OCI-LY1 (cell line): ENCODE measurements at regions not wholly inside any gene's neighbourhood (a gene's known extent, or its start where the extent isn't known, plus 50 kb on each side); places are given as distances from the start of the nearest gene placed in this dataset.
"Not testable (repeated sequence)": the region's sequence is repeated elsewhere in the genome, so short reads cannot be mapped to it uniquely, and the experiment has no call there.

Experiments used
- CTCF ChIP-seq: fragments of 200-600 bp; sonication (generic), shearing (Covaris generic); IDR thresholded peaks from 2 replicates; pipeline ENCODE4 v1.5.1; 2017; ENCODE audit warnings: mild to moderate bottlenecking, antibody characterized with exemption, low read length, moderate library complexity, mixed read lengths
- EZH2 ChIP-seq: fragments of 200-600 bp; sonication (generic), shearing (Covaris generic); IDR thresholded peaks from 2 replicates; pipeline ENCODE4 v1.8.0; 2017; ENCODE audit warnings: borderline replicate concordance, mixed run types, mild to moderate bottlenecking, antibody characterized with exemption, low read length, moderate library complexity, mixed read lengths

GRCh38 chr6:3973152-3973551, 105.8 kb downstream of the FAM217A start:
- not testable (repeated sequence) for TF ChIP-seq CTCF, EZH2
